22Rv1 (cell line): ENCODE measurements at regions not wholly inside any gene's neighbourhood (a gene's known extent, or its start where the extent isn't known, plus 50 kb on each side); places are given as distances from the start of the nearest gene placed in this dataset.

Experiments used
- H3K27ac ChIP-seq: fragments of 450-650 bp; 2 replicates; pipeline ENCODE4 v1.5.1; 2017
- CTCF ChIP-seq: fragments of 450-650 bp; IDR thresholded peaks from 2 replicates; pipeline ENCODE4 v1.5.1; 2017; ENCODE audit warnings: mild to moderate bottlenecking
- ZFX ChIP-seq: fragments of 450-650 bp; IDR thresholded peaks from 2 replicates; pipeline ENCODE4 v1.6.1; 2017; ENCODE audit warnings: antibody characterized with exemption, borderline replicate concordance

DNA sequence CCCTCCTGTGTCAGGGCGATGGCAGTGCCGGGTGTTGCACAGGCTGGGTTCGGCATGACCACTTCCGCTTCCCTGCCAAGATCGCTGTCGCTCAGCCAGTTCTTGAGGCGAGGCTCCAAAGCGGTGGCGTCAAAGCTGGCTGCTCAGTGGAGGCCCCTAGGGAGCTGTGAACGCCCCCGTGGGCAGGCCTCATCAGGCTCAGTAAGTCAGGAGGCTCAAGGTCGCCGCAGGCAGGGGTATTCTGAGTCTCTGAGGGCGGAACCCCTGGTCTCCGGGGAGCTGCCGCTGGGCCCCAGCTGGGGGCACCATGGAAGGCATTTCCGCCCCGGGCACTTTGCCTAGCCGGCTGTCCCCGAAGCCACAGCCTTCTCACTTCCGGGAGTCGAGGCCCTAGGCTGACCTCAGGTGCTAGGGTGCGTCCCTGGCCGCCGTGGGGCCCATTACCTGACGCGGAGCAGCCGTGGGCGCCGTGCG is 210.4 kb downstream of the SOCS6 start:
- no peak for TF ChIP-seq CTCF
- no peak for TF ChIP-seq ZFX
- H3K27ac ChIP-seq = no peak overlapping the region

- peak overlapping the region; percentile 25; the same call in 1 of the 2 replicates for H3K27ac ChIP-seq
- no peak for TF ChIP-seq ZFX
- no peak for TF ChIP-seq CTCF
Measured at GRCh38 chr18:70496353-70497294, 207.8 kb downstream of the SOCS6 start.

GRCh38 chr18:70494524-70494923 is 205.7 kb downstream of the SOCS6 start:
- no peak for TF ChIP-seq CTCF
- TF ChIP-seq ZFX = no peak

GRCh38 chr18:70493461-70493860 is 204.6 kb downstream of the SOCS6 start:
- TF ChIP-seq ZFX = no peak
- TF ChIP-seq CTCF = no peak
- H3K27ac ChIP-seq = no peak overlapping the region

More at GRCh38 chr18:70494524-70494923, 205.7 kb downstream of the SOCS6 start:
- no peak overlapping the region for H3K27ac ChIP-seq

GRCh38 chr18:70491734-70492348 is 203.0 kb downstream of the SOCS6 start:
- H3K27ac ChIP-seq = no peak overlapping the region
- peak; percentile 92 for TF ChIP-seq CTCF
- no peak for TF ChIP-seq ZFX

GRCh38 chr18:70489986-70490933 is 201.4 kb downstream of the SOCS6 start:
- no peak overlapping the region for H3K27ac ChIP-seq
- TF ChIP-seq CTCF = peak; percentile 82
- TF ChIP-seq ZFX = no peak
